GM12891 (cell line): ENCODE measurements at regions not wholly inside any gene's neighbourhood (a gene's known extent, or its start where the extent isn't known, plus 50 kb on each side); places are given as distances from the start of the nearest gene placed in this dataset.

ENCODE experiments used
- POLR2A ChIP-seq: IDR thresholded peaks from 2 replicates; pipeline ENCODE4 v1.6.1; 2011; ENCODE audit warnings: low read depth, low read length, control low read depth
- POLR2AphosphoS5 ChIP-seq: IDR thresholded peaks from 2 replicates; pipeline ENCODE4 v1.6.1; 2011; ENCODE audit warnings: low read depth, low read length, control low read depth

- no peak for TF ChIP-seq POLR2A
- no peak for TF ChIP-seq POLR2AphosphoS5
Observed at GRCh38 chr1:239446611-239447010, 60.2 kb downstream of the CHRM3 start.
